ENCODE measurements at regions not wholly inside any gene's neighbourhood (a gene's known extent, or its start where the extent isn't known, plus 50 kb on each side); places are given as distances from the start of the nearest gene placed in this dataset.
A peak's percentile ranks its signal among the peaks of the same experiment; 100 is the strongest.

DNA sequence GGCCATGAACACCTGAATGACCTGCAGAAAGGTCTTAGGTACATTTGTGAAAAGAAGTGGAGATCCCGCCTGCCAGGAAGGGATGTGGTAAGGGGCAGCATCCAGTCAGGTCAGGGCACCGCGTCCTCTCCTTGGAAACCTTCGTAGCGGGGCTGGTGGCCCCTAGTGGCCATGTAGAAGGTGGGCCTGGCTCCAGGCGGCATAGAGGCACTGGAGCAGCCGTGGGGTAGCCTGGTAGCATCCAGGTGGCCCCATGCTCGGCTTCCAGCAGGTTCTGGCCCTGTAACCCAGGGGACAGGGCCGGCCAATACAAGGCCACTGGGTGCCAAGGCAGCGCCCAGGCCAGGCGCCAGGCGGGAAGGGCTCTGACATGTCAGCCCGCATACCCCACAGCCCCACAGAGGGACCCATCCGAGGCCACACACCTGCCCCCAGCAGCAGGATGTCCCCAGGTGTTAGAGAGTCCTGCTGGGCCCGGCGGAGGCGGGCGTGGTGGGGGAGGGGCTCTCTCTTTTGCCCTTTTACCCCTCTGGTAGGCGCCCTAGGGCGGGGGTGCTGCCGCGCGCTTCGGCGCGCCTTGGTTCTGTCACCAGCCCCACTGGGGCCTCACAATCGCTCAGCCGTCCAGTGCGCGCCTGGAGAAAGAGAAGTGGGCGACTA lies 58.3 kb upstream of the SPATA31E1 start:
- DNase-seq = no peak

DNA sequence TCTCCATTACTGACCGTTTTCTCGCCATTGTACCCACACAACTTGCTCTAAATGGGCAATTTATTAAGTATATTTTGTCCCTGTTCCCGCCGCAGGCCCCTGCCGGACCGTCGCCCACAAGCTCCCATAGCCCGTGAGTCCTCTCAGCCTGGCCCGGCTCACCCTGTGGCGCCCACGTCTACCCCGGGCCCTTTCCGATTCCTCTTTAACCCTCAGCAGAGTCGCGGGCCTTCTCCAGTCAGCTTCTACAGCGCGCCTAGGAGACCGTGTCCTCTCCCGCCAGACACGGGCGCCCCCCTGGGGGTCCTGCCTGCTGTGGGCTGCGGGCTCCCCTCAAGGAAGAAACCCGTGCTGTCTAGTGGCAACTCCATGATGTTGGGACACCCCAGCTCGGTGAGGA lies 57.8 kb upstream of the SPATA31E1 start:
- DNase-seq = no peak

- no peak for DNase-seq
Measured at GRCh38 chr9:87826331-87826730, 56.3 kb upstream of the SPATA31E1 start.

- peak; percentile 15 for DNase-seq
Measured at GRCh38 chr9:87827341-87827740, 55.3 kb upstream of the SPATA31E1 start.

DNA sequence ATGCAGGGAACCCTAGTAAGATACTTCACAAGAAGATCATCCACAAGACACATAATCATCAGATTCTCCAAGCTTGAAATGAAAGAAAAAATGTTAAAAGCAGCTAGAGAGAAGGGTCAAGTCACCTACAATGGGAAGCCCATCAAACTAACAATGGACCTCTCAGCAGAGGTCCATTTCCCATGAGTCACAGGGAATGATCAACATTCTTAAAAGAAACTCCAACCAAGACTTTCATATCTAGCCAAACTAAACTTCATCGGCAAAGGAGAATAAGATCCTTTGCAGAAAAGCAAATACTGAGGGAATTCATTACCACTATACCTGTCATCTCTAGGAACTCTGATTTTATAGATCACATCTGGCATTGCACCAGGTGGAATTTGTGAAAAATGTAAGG lies 52.9 kb upstream of the SPATA31E1 start:
- DNase-seq = no peak

DNA sequence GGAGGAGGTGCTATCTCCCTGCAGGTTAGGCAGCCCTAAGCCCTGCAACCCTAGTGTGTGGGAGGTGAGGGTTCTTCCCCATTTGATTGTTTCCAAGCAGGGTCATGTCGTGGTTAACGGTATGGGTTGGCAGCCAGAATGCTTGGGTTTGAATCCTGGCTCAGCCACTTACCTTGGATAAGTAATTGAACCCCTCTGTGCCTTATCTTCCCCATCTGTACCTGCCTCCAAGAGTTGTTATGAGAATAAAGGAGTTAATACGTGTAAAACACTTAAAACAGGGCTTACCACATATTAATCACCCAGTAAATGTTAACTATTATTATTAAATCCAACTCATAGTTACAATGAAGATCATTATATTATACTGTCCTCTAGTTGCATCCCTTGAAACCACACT lies 52.2 kb upstream of the SPATA31E1 start:
- no peak for DNase-seq

DNA sequence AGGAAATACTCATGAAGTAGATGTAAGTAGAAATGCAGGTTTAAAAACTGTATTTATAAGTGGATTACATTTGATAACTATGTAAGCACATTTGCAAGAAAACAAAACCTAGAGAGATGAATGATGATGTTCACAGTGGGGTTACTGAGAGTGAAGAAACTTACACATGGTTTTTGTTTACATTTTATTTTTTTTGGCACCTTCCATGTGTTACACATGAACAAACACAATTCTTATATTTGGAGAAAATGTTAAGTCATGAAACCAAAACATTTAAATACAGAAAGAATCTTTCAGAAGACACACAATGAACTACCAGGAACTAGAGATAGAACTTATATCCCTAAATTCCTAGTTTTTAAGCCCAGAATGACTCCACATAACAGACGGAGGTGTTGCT lies 51.5 kb upstream of the SPATA31E1 start:
- DNase-seq = peak; percentile 35

Data from fibroblast of skin of scalp (primary cell).